Fibroblast of skin of back (primary cell): ENCODE measurements at regions not wholly inside any gene's neighbourhood (a gene's known extent, or its start where the extent isn't known, plus 50 kb on each side); places are given as distances from the start of the nearest gene placed in this dataset.

Experiments used
- DNase-seq: peaks from one replicate; pipeline ENCODE4 v3.0.0-alpha.2; 2013

DNA sequence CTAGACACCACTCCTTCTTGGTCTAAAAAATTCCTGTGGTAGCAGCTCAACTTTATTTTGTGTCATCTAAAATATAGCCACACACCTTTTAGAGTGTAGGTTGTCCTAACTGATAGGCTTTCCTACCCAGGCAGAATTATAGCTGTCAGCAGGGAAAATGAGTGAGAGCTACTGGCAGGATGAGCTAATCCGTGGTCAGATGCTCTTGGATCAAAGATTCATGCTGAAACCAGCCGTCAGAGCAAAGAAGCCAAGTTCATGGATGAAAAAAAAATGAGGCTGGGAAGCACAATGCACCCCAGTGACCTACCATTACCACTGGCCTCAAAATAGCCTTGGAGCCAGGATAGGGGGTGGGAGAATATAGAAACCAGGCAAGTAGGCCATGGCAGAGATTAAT lies 113.1 kb upstream of the BLID start:
- DNase-seq, result no peak

GRCh38 chr11:122226810-122227379 lies 110.9 kb upstream of the BLID start:
- peak; percentile 95 for DNase-seq

DNA sequence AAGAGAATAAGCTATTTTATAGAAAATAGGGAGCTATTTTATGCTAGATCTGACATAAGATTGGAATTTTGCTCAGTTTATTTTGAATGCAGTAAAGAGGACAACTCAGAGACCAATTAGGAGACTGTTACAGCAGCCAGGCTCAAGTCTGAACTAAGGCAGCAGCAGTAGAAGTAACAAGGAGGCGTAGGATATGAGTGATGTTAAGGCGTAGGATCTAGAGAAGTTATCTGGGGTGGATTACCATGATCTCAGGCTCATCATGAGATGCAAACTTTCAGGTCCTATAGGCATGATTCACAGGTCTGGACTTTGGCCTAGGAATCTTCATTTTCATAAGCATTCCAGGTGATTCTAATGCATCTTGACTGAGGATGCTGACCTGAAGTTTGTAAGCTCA lies 108.9 kb upstream of the BLID start:
- DNase-seq, result no peak

DNA sequence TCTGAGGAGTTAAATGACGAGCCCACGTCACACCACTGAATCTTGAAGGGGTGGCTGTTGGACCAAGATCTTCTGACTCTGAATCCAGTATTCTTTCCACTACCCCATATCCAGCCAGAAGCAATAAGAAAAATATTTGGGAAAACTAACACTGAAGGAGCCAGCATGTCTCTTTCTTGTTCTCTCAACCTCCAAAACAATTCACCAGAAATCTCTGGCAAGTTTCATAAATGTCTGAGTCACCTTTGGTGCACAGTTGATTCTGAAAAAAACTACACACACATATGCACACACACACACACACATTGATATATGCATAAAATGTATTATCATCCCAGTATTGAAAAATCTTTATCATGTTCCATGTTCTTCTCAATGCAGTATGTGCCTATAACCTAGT lies 104.3 kb upstream of the BLID start:
- DNase-seq, result no peak

GRCh38 chr11:122219791-122220190 lies 103.8 kb upstream of the BLID start:
- DNase-seq, result no peak

DNA sequence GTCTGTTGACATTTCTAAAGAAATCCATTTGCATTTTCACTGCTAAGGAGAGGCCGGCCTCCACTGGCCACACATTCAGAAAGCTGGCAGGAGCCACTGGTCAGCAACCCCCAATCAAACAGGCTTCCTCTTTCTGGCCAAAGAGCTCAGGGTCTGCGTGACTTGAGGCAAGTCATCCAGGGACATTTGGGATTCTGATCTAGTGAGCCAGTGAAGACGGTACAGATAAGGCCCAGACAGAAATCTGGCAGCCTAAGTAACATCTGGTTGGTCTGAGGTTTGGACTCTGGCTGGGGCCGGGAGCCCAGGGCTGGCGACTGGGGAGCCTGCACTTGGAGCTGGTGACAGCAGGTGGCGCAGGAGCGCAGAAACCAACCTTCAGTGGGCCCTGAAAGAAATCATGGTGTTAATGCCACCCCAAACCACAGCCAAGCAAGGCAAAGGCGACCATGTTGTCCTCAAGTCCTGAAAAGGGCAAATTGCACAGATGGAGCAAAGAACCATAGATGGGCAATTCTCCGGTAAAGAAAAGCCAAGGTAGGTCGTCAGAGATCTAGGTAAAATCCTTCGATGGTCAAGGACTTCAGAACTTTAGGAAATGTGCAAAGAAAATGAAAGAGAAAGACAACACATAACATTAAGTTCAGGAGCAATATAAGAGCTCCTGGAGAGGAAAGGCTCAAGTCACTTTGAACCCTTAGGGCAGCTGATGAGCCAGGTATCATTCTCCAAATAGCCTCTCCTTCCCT lies 99.4 kb upstream of the BLID start:
- DNase-seq, result peak; percentile 84

GRCh38 chr11:122214567-122214966 lies 98.6 kb upstream of the BLID start:
- DNase-seq, result peak; percentile 77

DNA sequence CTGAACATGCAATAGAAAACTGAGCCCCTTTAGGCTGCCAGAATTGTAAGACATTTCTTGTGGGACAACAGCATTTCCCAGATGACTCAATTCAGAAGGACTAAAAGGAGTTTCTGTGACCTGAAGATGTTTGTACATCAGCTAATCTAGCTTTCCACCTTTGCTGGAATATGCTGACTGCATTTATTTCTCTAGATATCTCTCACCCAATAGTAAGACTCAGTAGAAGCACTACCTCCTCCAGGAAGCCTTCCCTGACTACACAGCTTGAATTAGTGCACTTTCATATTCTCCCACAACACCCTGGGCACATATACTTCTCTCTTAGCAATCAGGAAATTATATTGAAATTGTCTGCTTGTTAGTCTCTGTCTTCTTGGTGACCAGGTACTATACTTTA lies 98.1 kb upstream of the BLID start:
- no peak for DNase-seq

DNA sequence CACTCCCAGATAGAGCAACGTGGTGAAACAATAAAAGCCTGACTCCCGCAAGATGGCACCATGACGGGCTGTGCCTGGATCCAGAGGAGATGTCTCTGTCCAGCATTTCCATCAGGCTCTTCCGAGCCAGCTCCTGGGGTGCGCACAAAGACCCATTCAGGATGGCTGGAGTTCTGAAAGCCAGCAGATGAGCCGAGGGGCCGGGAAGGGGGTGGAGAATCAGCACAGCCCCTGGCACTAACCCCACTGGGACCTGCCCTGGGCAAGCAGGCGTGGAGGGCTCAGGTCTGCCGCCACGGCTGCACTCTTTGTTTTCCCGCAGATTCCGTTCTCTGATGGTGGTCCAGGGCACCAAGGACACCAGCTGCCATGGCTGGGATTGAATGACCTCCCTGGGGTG lies 97.2 kb upstream of the BLID start:
- no peak for DNase-seq

DNA sequence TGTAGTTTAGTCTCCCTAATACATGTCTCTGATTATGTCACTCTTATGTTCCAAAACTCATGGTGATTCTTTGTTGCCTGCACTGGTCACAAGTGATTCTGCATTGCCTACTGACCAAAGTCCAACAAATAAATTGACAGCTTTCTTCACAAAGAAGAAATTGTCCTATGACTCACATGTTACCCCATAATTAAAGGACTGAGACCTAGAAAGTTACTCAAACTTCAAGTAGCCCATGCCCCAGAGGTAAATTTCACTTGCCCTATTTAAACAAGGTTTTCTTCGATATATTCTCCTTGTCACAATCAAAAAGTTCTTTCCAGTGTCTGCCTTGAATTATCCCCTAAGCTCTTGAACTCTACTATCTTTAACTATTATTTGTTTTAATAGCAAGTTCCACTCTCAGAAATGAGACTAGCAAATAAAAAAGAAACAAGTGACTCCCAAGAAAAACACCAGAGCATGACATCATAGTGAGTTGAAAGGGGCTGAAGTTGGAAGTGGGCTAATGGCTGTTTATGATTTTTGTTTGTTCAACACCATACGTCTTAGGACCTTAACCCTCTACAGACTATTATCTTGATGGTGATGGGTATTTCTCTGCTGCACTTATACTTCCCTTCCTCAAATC lies 94.5 kb upstream of the BLID start:
- peak; percentile 53 for DNase-seq

- DNase-seq, result peak; percentile 88
Observed at GRCh38 chr11:122209619-122210366, 93.8 kb upstream of the BLID start.

DNA sequence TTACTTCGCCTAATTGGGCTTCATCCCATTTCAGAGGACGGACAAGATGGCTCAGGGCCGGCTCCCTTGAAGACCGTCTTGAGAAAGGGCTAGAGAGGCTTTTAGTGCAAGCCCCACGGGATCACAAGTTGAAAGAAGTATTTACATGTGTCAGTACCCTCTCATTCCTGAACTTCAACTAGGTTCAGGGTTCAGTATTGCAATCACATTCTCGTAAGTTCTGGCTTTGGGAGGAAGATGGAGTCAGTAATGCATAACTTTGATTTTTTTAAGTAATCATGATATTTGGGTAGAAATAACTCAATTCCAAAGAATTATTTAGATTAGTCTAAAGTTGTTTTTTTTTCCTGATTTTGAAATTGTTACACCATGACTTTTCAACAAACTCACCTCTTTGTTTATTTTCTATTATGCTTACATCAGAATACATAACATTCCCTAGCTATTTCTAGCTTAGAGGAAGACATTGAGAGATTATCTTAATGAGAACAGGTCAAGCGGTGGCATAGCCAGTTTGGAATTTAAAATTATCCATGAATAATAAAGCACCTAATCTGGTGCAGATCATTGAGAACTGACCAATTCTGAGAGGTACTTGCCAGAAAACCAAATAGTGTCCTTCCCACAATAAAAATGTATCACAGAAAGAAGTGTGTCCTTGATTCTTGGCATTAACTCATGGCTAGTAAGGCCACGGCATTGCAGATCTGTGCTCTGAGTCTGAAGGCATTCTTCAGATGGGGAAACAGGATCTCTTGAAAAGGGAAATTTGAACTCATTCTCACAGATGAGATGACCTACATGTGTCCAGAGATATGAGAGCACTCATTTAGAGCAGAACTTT lies 92.1 kb upstream of the BLID start:
- DNase-seq, result peak; percentile 74

GRCh38 chr11:122207505-122207904 lies 91.5 kb upstream of the BLID start:
- DNase-seq, result peak; percentile 70

DNA sequence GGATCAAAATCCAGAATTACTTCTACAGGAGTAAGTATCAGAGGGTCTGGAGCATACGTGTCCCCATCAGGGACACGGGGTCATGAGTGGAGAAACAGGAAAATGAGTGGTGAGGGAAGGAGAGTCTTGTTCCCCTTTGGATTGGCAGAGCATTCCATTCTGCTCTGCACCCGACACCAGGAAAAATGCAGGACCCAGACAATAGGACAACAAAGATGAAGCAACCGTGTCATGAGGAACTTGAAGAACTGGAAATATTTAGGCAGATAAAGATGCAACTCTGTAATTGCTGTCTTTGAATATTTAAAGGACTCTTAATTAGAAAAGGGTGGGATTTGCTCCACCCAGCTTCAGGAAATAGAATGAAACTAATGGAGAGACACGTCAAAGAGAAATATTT lies 89.0 kb upstream of the BLID start:
- DNase-seq, result peak; percentile 65

- peak; percentile 48 for DNase-seq
Observed at GRCh38 chr11:122204206-122204605, 88.2 kb upstream of the BLID start.

DNA sequence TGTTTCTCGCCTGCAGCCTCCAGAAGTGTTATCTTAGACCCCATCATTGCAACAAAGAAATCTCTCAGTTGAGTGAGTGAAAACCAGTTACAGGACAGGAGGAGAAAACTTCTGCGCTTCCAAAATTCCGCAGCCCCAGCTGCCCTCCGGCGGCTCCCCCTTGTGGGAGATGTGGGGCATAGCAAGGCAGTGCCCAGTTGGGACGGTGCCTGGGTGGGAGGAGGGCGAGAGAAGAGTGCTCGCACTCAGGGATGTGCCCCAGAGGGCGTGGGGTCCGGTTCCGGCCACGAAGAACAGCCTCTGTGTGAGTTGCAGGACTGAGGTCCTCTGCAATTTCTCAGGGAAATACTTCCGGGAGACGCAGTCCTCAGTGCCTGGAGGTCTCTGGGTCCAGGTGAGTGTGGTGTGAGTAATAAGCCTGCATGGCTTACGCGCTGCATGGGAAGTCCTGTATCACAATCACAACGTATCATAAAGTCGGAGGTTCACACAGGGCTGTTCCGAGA lies 87.0 kb upstream of the BLID start:
- peak; percentile 79 for DNase-seq

- DNase-seq, result peak; percentile 88
Observed at GRCh38 chr11:122202161-122202950, 86.3 kb upstream of the BLID start.

DNA sequence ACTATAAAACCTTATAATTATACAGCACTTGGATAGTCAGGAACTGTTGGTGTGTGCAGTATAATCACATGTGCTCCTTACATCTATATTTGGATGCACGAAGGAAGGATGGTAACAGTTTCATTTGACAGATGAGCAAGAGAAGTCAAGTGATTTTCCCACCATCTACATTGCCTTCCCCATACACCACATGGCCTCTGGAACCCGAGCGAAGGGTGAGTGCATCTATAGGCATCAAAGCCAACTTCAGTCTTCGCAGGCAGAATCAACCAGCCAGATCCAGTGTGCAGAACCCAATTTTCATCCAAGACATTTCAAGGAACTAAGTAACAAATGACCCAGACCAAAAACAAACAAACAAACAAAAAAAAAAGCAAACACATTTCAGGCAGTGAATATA lies 85.1 kb upstream of the BLID start:
- no peak for DNase-seq

GRCh38 chr11:122199661-122200060 lies 83.6 kb upstream of the BLID start:
- DNase-seq, result no peak

- DNase-seq, result no peak
Observed at GRCh38 chr11:122198291-122198983, 82.4 kb upstream of the BLID start.
